Esophagus muscularis mucosa (tissue), 4 donors: ENCODE measurements at regions not wholly inside any gene's neighbourhood (a gene's known extent, or its start where the extent isn't known, plus 50 kb on each side); places are given as distances from the start of the nearest gene placed in this dataset.

ENCODE experiments used
- DNase-seq: peaks from one replicate; pipeline ENCODE4 v3.0.0-alpha.2; 2017; ENCODE audit errors: extremely low spot score
- H3K27ac ChIP-seq, 4 donors: fragments of 200-600 bp; sonication (generic); replicated peaks in 1 of 4; 1 replicate in 3 of 4; 2 replicates in 1 of 4; pipeline ENCODE4 v1.5.1; 2016 to 2019; ENCODE audit warnings: mild to moderate bottlenecking in 1 of 4
- H3K27me3 ChIP-seq, 4 donors: fragments of 200-600 bp; sonication (generic); one replicate each; pipeline versions ENCODE4 v1.5.1 to v1.6.0; 2016 to 2019
- H3K36me3 ChIP-seq, 4 donors: fragments of 200-600 bp; sonication (generic); one replicate each; pipeline ENCODE4 v1.5.1; 2016 to 2019
- H3K4me1 ChIP-seq, 4 donors: fragments of 200-600 bp; sonication (generic); one replicate each; pipeline ENCODE4 v1.5.1; 2016 to 2019
- H3K4me3 ChIP-seq, 4 donors: fragments of 200-600 bp; sonication (generic); 1 replicate in 2 of 4; 2 replicates in 2 of 4; pipeline ENCODE4 v1.5.1; 2016 to 2019; ENCODE audit warnings: mild to moderate bottlenecking in 4 of 4, moderate library complexity in 1 of 4
- H3K9me3 ChIP-seq, 4 donors: fragments of 200-600 bp; sonication (generic); 1 replicate in 3 of 4; 2 replicates in 1 of 4; pipeline ENCODE4 v1.5.1; 2016 to 2019
- EP300 ChIP-seq: sonication (generic); formaldehyde crosslinking; IDR thresholded peaks from one replicate; pipeline ENCODE4 v1.6.1; 2017; ENCODE audit warnings: antibody characterized with exemption
- POLR2A ChIP-seq: fragments of 450-650 bp; IDR thresholded peaks from one replicate; pipeline ENCODE4 v1.6.1; 2017; ENCODE audit warnings: antibody characterized with exemption, moderate library complexity, mild to moderate bottlenecking, low read depth
- POLR2AphosphoS5 ChIP-seq, 2 donors: sonication (generic); formaldehyde crosslinking; IDR thresholded peaks; one replicate each; pipeline ENCODE4 v1.6.1; 2017; ENCODE audit warnings: antibody characterized with exemption in 2 of 2
- WGBS: methylation state at CpG from one replicate; pipeline ENCODE4 v1.1.5; 2018; 5-methylcytosine and 5-hydroxymethylcytosine counted together
- intact Hi-C: fragments of 100-400 bp; cut with DNase I; formaldehyde crosslinking; loops from one replicate; pipeline ENCODE4 v1.15.1; 2023
- small RNA-seq, 3 donors: library from RNA; depleted of rRNA; stranded (forward); fragments of <200 nt; gene quantifications; one replicate each; pipeline ENCODE3, GENCODE V24; 2016
- TF ChIP-seq, protein P1 (sequence below), 3 experiments: fragments of 200-600 bp in 2 of 3; fragments of 450-650 bp in 1 of 3; sonication (generic) in 2 of 3; IDR thresholded peaks; one replicate each; pipeline ENCODE4 v1.5.1; 2017 to 2019; ENCODE audit warnings: antibody characterized with exemption in 3 of 3, mild to moderate bottlenecking in 2 of 3, moderate library complexity in 1 of 3

DNA sequence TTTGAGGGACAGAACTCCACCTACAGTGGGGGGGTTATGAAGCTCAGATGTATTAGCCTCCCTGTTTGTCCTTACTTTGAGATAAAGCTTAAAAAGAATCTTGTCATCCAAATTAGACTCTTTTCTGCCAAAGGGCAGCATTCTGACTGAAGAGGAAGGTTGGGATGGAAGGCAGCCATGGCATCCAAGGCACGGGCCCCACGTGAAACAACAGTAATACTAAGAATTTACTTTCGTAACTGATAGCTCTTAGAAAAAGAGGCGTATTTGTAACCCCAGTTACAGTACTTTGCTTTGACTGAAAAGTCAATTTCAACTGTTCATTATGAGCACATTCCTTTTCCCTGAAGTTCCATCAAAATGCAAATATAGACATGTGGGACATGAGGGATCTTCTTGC is 168.5 kb downstream of the ARRDC3 start:
- WGBS = 92% methylated on average over 4 of the region's 4 CpGs
- intact Hi-C loops = no loop called here

More for the DNA sequence above, 168.5 kb downstream of the ARRDC3 start:
- peaks cover 0 to 16% (median 11%) of the 10 kb centered on the region in 4 donors for H3K4me1 ChIP-seq
- H3K4me3 ChIP-seq = no peak overlapping the region
- H3K9me3 ChIP-seq = no peaks in the 10 kb centered on the region
- H3K27me3 ChIP-seq = no peaks in the 10 kb centered on the region
- H3K36me3 ChIP-seq = no peaks in the 10 kb centered on the region
- no peak for DNase-seq
- TF ChIP-seq POLR2A (no peak), POLR2AphosphoS5 (IDR thresholded peaks at IDR 0.05) (no peak), EP300 (no peak)
- TF ChIP-seq, protein P1, sequence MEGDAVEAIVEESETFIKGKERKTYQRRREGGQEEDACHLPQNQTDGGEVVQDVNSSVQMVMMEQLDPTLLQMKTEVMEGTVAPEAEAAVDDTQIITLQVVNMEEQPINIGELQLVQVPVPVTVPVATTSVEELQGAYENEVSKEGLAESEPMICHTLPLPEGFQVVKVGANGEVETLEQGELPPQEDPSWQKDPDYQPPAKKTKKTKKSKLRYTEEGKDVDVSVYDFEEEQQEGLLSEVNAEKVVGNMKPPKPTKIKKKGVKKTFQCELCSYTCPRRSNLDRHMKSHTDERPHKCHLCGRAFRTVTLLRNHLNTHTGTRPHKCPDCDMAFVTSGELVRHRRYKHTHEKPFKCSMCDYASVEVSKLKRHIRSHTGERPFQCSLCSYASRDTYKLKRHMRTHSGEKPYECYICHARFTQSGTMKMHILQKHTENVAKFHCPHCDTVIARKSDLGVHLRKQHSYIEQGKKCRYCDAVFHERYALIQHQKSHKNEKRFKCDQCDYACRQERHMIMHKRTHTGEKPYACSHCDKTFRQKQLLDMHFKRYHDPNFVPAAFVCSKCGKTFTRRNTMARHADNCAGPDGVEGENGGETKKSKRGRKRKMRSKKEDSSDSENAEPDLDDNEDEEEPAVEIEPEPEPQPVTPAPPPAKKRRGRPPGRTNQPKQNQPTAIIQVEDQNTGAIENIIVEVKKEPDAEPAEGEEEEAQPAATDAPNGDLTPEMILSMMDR (IDR thresholded peaks at IDR 0.05) = no peak
- H3K27ac ChIP-seq = no peak overlapping the region

Small RNAs in the stretch of these regions (small RNA-seq; reads per million reads assigned to genes)
- gene RF00017 (0 reads per million in 3 donors), gene RNU4-90P (0 reads per million in 3 donors)
